NCI-H1694 (cell line): ENCODE measurements at regions not wholly inside any gene's neighbourhood (a gene's known extent, or its start where the extent isn't known, plus 50 kb on each side); places are given as distances from the start of the nearest gene placed in this dataset.
"Not testable (repeated sequence)": the region's sequence is repeated elsewhere in the genome, so short reads cannot be mapped to it uniquely, and the experiment has no call there.

ENCODE experiments used
- DNase-seq: peaks from one replicate; lab custom pipeline; 2025; lab: John Stamatoyannopoulos, UW

DNA sequence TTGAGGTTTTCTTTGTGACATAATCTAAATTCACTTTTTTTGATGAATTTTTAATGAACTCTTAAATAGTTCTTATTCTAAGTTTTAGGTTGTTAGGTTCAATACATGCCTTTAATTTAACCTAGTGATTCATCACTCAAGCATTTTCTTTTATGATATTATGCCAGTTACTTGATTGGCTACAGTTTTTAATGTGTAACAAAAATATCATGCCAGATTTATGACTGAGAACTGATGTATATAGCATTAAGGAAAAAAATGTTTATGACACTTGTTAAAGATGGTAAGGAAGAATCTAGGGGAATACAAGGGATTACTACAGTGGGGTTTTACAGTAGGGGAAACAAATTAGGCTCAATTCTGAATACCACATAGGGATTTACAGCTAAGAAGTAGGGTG lies 103.1 kb downstream of the VGLL3 start:
- DNase-seq = no peak

DNA sequence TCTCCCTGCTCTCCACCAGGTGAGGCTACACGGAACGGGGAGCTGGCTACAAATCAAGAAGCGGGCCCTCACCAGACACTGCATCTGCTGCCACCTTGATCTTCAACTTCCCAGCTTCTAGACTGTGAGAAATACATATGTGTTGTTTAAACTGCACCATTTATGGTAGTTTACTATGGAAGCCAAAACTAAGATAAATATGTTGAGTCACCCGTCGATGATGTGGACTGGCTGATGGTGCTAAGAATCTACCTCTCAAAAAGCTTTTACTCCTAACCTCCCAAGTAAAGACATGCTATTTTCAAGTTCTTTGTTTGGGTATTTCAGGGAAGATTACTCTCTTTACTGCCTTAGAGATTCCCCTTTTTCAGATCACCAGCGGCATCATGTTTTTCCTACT lies 110.9 kb downstream of the VGLL3 start:
- DNase-seq = no peak

DNA sequence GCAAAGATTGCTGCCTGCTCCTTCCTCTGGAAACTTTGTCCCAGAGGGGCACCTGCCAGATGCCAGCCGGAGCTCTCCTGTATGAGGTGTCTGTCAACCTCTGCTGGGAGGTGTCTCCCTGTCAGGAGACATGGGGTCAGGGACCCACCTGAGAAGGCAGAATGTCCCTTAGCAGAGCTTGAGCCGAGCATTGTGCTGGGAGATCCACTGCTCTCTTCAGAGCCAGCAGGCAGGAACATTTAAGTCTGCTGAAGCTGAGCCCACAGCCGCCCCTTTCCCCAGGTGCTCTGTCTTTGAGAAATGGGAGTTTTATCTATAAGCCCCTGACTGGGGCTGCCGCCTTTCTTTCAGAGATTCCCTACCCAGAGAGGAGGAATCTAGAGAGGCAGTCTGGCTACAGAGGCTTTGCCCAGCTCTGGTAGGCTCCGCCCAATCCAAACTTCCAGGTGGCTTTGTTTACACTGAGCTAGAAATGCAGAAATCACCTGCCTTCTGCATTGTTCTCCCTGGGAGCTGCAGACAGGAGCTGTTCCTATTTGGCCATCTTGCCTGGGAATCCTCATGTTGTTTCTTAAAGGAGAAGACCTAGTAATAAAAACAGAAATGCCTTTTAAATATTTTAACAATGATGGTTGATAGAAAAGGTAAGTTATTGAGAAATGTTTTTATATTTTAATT lies 114.3 kb downstream of the VGLL3 start:
- not testable (repeated sequence) for DNase-seq

DNA sequence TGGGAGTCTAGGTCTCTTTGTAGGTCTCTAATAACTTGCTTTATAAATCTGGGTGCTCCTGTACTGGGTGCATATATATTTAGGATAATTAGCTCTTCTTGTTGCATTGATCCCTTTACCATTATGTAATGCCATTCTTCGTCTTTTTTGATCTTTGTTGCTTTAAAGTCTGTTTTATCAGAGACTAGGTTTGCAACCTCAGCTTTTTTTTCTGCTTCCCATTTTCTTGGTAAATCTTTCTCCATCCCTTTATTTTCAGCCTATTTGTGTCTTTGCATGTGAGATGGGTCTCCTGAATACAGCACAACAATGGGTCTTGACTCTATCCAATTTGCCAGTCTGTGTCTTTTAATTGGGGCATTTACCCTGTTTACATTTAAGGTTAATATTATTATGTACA lies 116.2 kb downstream of the VGLL3 start:
- DNase-seq = not testable (repeated sequence)

DNA sequence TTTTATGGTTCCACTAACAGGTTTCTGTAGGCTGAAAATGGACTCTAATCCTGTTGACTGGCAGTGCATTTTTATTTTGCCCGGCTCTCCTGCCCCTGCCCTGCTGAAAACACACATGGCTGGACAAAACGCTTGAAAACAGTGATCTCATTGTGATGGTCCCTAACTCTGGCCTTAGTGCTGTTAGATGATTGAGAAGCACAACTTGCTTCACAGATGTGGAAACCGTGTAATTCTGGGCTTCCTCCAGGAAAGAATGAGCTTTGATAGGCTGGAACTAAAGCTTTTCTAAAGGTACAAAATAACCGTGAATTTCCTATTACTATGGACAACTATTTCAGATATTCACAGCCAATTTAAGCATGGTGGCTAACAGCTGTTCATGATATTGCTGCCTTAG lies 121.4 kb downstream of the VGLL3 start:
- DNase-seq = no peak

DNA sequence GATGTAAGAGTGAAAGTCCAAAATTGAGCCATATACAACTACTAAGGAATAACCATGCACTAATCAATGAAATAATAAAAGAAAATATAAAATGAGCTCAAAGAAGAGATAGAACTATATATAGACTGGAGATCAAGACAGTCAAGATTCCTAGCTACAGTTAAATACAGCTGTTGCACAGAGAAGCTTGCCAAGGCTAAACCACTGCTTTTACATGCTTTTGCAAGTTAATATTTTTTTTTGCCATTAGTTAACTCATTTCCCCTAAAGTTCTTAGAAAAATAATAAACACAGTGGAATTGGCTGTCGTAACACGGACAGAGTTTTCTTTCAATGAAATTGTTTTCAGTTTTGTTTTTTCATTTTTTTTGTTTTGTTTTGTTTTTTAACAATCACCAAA lies 123.0 kb downstream of the VGLL3 start:
- DNase-seq = no peak

DNA sequence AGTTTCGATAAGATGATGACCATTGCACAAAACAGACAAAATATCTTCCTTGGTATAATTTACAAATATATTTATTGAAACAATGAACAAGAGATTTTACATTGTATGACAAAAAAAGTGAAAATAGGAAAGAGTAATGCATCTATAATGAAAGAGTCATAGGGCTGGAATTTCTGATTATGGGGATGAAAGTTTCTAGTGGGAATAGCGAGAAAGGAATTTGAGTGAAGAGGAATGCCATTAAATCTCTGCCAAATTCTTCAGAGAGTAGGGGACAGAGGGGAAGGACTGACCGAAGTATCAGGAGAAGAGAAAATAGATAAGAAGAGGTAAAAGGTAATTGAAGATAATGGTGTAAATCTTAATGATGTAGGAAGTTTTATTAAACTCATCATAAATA lies 125.4 kb downstream of the VGLL3 start:
- DNase-seq = no peak

DNA sequence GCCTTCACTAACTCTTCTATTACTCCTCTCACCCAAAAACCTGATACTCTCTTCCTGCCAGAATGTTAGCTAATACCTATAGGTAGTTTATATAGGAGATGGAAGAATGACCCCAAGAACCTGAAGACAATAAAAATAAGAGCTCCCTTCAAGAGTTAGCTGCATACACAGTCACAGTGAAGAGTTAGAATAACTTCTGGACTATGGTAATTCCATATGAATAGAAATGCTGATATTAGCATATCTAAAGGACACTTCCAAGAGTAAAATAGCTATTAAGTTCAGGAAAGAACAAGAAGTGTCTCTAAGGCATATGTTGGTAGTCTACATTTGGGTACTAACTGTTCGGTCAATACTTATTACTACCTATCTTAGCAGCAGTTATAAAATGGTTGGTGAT lies 134.2 kb downstream of the VGLL3 start:
- DNase-seq = no peak

DNA sequence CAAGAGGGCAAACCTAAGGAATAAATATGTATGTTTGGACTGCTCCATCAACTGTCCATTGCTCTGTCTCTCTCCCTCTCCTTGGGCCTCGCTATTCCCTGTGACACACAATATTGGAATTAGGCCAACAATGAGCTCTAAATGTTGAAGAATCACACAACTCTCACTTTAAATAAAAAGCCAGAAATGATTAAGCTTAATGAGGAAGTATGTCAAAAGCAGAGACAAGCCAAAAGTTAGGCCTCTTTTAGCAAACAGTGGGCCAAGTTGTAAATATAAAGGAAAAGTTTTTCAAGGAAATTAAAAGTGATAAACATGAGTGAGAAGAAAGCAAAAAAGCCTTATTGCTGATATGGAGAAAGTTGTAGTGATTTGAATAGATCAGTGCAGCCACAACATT lies 141.0 kb downstream of the VGLL3 start:
- DNase-seq = no peak

DNA sequence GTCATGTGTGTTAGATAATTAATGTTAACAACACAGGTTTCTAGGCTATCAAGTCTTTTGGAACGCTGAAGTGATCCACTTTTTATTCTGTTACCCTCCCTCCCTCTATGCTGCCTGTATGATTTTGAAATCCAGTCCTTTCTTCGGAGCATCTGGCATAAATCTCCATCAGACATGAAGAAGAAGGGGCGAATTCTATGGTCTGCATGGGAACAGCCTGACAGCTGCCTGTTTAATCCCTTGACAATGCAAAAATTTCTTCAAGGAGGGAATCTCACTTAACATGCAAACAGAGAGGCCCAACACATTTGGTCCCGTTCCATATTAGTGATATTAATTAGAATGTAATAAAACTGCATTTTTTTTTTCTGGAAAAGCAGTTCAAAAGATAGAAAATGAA lies 145.2 kb downstream of the VGLL3 start:
- DNase-seq = no peak

DNA sequence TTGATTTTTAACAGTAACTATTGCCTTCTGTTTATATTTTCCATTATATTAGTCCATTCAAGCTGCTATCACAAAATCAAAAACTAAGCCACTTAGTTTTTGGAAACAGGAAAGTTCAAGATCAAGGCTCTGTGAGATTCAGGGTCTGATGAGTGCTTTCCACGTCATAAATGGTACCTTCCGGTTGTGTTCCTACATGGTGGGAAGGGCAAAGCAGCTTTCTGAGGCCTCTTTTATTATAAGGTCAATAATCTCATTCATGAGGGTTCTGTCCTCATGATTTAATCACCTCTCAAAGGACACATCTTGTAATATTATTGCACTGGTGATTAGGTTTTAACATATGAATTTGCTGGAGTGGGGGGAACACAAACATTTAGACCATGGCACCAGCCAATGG lies 152.0 kb downstream of the VGLL3 start:
- no peak for DNase-seq

DNA sequence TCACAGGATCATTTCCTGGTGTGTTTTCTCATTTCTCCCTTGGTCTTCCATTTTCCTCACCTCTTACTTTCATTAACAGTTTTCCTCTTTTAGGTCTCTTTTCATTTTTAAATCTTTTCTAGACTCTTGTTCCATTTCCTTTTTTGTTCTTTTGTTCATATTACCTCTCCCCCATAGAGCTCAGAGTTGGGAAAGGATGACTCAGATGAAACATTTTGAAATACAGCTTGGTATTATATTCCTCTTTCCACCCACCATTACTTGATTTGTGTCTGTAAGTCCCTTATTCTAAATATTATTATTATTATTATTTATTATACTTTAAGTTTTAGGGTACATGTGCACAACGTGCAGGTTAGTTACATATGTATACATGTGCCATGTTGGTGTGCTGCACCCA lies 153.1 kb downstream of the VGLL3 start:
- no peak for DNase-seq

DNA sequence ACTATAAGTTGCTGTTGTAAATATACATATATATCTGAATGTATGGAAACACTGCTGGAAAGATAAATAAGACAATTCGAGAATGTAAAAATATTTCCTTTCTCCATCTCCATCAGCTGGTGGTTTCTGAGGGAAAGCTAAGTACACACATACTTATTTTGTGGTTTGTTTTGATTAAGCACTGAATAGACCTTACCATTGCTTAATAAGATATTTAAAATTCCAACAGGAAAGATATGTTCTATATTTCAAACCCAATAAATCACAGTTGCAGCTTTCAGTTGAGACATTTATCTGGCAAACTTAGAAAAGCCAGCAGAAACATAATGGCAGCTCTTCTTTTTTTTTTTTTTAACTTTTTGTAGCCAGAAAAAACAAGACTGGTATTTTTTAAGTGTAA lies 160.4 kb downstream of the VGLL3 start:
- no peak for DNase-seq

DNA sequence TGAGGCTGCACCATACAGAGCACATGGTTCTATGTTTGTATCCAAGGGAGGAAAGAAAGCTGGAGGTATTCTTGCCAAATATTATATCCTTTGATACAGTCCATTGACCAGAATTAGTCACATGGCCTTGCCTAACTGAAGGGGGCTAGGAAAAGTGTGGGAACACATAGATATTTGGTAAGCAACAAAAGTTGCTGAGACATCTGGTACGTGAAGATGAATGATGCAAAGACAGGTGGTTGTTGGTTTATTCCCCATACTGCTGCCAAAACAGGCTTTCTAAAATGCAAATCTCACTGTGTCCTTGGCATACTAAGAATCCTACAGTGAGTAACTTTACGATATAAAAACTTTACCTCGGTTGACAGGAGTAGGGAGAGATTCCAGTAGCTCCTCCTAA lies 162.2 kb downstream of the VGLL3 start:
- peak; percentile 14 for DNase-seq

DNA sequence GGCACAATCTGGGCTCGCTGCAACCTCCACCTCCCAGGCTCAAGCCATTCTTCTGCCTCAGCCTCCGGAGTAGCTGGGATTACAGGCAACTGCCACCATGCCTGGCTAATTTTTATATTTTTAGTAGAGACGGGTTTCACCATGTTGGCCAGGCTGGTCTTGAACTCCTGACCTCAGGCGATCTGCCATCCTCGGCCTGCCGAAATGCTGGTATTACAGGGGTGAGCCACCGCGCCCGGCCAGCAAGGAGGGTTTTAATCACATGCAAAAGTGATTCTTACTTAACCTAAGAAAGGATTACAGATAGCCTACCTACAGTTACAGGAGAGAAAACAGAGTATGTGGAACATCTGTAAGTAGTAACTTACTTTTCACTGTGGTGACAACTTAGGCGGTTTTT lies 163.4 kb downstream of the VGLL3 start:
- not testable (repeated sequence) for DNase-seq

DNA sequence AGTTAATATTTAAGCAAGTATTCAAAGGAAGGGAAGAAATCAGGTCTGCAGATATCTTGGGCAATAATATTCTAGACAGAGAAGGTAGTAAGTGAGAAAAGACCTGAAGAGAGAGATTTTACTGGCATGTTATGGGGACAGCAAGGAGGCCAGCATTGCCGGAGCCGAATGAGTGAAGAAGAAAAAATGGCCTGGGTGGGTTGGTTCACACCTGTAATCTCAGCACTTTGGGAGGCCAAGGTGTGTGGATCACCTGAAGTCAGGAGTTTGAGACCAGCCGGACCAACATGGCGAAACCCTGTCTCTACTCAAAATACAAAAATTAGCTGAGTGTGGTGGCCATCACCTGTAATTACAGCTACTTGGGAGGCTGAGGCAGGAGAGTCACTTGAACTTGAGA lies 164.7 kb downstream of the VGLL3 start:
- DNase-seq = no peak

DNA sequence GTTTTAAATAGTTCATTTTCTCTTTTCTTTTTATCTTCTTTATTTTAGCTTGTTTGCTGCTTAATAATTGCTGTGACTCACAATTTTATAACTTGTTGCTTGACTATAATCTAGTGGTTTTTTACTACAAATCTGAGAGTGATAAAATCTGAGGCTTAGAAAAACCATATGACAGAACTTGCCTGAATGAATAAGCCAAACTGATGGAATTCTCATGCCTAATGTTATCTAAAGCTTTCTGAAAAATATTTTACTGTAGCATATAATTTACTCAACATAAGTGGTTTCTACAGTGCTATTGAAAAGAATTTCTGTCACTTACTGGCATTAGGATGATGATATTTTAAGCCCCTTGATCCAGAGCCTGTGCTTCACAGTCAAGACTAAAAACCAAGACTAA lies 175.1 kb downstream of the VGLL3 start:
- DNase-seq = no peak

DNA sequence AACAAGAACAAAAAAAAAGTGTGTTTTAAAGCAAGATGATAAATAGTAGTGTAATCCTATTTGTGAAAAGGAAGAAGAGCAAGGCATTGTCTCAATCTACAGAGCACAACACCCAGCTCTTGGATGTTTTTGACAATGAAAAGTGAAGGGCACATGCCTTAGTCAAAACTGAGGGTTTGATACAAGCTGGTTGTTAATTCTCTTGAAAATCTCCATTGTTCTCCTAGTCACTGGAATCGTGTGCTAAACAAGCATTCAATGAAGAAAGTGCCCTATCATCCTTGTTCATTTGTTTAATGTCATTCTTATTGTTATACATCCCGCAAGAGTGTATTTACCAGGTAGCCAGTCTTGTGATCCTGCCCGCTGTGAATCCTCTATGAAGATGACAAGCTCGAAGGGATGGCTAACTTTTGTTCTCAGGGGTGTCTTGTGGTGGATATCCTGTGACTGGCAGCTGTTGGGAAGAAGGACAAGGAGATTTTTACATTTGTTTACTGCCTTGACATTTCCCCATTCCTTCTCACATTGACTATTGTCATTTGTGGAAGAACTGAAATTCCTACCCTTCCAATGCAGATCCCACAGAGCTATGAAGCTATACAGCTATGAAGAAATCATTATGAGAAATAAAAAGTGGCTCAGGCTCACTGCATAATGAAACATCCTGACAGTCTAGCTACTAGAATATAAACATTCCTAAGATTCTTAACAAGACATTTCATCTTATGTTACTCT lies 175.9 kb downstream of the VGLL3 start:
- DNase-seq = no peak

DNA sequence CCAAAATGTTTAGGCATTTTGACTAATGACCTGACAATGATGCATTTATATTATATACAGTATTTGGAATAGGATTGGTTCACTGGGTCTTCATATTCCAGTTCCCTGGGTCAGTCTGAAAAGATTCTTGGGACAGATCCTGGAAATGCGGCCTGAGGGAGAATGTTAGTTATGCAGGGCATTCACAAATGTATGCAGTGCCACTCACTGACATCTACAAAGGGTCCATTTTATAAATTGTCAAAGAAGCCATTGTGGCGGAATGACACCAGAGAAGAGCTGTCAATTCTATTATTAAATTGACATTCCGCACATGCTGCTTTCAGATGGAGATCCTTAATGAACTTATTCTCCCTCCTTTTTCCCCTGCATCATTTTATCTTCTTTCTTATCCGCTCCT lies 176.6 kb downstream of the VGLL3 start:
- DNase-seq = no peak

DNA sequence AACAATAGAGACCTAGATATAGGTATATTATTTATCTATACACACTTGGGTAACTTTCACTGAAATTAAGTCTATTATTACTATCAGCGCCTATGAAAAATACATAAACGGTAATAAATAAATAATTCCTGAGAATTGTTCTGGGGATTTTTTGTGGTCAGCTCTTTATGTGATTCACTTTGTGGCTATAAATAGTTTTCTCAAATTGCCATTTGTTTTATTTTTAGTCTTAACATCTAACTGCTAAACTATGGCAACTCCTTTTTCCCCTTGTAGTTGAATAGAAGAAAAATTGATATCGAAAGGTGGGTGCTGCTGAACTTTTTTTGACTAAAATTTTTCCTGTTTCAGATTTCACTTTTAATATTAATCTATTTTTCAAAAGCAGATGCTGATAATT lies 189.0 kb downstream of the VGLL3 start:
- DNase-seq = no peak

DNA sequence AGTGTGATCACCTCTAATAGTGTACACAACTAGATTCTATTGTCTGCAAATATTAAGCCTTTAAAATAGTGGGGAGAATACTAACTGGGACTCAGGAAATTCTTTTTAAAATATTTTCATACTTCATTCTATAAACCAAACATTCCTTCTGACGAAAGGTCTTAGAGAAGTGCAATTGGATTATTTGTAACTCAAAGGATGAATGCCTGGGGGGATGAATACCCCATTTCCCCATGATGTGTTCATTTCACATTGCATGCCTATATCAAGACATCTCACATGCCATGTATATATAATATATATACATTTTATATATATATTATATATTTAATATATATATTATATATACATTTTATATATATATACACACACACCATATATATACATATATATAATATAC lies 189.9 kb downstream of the VGLL3 start:
- no peak for DNase-seq

DNA sequence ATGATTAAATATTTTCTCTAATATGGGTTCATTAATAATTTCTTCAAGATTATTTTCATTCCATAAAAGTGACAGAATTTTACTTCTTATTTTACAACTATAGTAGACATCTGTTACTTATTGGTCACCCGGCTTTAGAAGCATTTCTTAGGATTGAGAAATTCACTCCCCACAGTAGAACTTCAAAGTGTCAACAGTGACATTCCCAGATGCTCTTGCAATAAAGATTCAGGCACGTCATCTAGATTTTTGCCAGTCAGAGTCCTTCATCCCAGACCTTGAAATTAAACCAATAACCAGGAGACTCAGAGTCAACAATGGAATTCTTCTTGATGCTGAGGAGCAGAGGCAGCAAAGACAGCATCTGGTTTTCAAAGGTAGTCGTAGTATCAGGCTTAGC lies 190.8 kb downstream of the VGLL3 start:
- no peak for DNase-seq

DNA sequence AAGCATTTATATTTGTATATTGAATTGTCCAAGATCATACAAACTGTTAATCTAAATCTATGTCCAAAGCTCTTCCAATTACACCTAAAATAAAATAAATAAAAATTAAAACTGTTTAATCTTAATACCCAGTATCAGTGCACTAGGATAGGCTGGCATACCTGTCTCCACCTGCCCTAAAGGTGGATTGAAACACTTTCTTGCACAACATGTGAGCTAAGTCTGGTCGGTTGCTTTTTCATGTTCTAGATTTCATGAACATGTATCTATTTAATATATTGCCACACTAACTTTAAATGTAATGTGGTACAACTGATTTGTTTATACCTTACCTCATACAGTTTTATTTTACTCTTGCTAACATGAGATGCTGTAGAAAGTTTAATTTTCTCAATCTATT lies 193.0 kb downstream of the VGLL3 start:
- DNase-seq = no peak
